Prostate gland (tissue), 2 donors: ENCODE measurements at regions not wholly inside any gene's neighbourhood (a gene's known extent, or its start where the extent isn't known, plus 50 kb on each side); places are given as distances from the start of the nearest gene placed in this dataset.
"Not testable (repeated sequence)": the region's sequence is repeated elsewhere in the genome, so short reads cannot be mapped to it uniquely, and the experiment has no call there.

ENCODE experiments used
- DNase-seq: peaks from one replicate; pipeline ENCODE4 v3.0.0-alpha.2; 2019; ENCODE audit warnings: low spot score
- H3K27ac ChIP-seq, 2 donors: fragments of 200-600 bp; sonication (generic); 2 replicates each; pipeline ENCODE4 v1.5.1; 2017 to 2019
- H3K27me3 ChIP-seq: fragments of 200-600 bp; sonication (generic); replicated peaks from 2 replicates; pipeline ENCODE4 v1.5.1; 2019; ENCODE audit not compliant: insufficient read depth
- H3K36me3 ChIP-seq, 2 donors: fragments of 200-600 bp; sonication (generic); 1 replicate in 1 of 2; 2 replicates in 1 of 2; pipeline versions ENCODE4 v1.5.1 to v1.8.1; 2017 to 2019
- H3K4me1 ChIP-seq: fragments of 200-600 bp; sonication (generic); replicated peaks from 2 replicates; pipeline ENCODE4 v1.5.1; 2019
- H3K4me3 ChIP-seq, 2 donors: fragments of 200-600 bp; sonication (generic); 2 replicates each; pipeline ENCODE4 v1.5.1; 2017 to 2019
- H3K9me3 ChIP-seq: fragments of 200-600 bp; sonication (generic); 2 replicates; pipeline ENCODE4 v1.5.1; 2017
- POLR2A ChIP-seq: fragments of 450-650 bp; IDR thresholded peaks from one replicate; pipeline ENCODE4 v1.6.1; 2016; ENCODE audit warnings: antibody characterized with exemption, mild to moderate bottlenecking
- POLR2AphosphoS5 ChIP-seq: sonication (generic); formaldehyde crosslinking; IDR thresholded peaks from one replicate; pipeline ENCODE4 v1.6.1; 2017; ENCODE audit warnings: antibody characterized with exemption
- WGBS: methylation state at CpG from one replicate; pipeline ENCODE4 v1.1.5; 2018; 5-methylcytosine and 5-hydroxymethylcytosine counted together
- intact Hi-C: fragments of 100-400 bp; cut with DNase I; formaldehyde crosslinking; loops from one replicate; pipeline ENCODE4 v1.14.2; 2022
- TF ChIP-seq, protein P1 (sequence below), 4 experiments: fragments of 200-600 bp in 2 of 4; fragments of 450-650 bp in 2 of 4; sonication (generic) in 2 of 4; IDR thresholded peaks; 1 replicate in 3 of 4; 2 replicates in 1 of 4; pipeline ENCODE4 v1.5.1; 2016 to 2019; ENCODE audit warnings: antibody characterized with exemption in 4 of 4, mild to moderate bottlenecking in 2 of 4, moderate library complexity in 2 of 4

DNA sequence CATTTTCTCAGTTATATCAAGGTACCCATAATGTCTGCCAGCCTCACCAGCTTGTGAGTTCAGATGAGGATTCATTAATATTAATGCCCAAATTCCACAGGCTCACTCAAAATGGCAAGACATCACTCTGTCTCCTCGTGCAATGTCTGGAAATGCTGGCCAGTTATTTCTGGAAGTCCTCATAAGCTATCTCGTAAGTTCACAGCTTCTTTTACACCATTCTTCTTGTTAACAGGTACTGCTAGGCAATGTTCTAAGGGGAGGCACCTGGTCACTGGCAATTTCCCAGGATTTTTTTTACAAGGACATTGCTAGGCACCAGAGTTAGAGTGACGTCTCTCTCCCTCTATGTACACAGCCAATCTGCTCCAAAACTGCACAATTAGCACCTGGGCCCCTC is 80.2 kb upstream of the SEMA3C start:
- no peaks in the 10 kb centered on the region for H3K4me1 ChIP-seq
- no peaks in the 10 kb centered on the region for H3K36me3 ChIP-seq
- no peaks in the 10 kb centered on the region for H3K9me3 ChIP-seq
- DNase-seq: no peak
- intact Hi-C loops: no loop called here
- no peak overlapping the region for H3K4me3 ChIP-seq
- TF ChIP-seq POLR2AphosphoS5 (no peak), POLR2A (no peak)
- TF ChIP-seq, protein P1, sequence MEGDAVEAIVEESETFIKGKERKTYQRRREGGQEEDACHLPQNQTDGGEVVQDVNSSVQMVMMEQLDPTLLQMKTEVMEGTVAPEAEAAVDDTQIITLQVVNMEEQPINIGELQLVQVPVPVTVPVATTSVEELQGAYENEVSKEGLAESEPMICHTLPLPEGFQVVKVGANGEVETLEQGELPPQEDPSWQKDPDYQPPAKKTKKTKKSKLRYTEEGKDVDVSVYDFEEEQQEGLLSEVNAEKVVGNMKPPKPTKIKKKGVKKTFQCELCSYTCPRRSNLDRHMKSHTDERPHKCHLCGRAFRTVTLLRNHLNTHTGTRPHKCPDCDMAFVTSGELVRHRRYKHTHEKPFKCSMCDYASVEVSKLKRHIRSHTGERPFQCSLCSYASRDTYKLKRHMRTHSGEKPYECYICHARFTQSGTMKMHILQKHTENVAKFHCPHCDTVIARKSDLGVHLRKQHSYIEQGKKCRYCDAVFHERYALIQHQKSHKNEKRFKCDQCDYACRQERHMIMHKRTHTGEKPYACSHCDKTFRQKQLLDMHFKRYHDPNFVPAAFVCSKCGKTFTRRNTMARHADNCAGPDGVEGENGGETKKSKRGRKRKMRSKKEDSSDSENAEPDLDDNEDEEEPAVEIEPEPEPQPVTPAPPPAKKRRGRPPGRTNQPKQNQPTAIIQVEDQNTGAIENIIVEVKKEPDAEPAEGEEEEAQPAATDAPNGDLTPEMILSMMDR (IDR thresholded peaks at IDR 0.05): no peak
- WGBS: 56% methylated on average over 3 of the region's 3 CpGs
- H3K27me3 ChIP-seq: no peaks in the 10 kb centered on the region
- no peak overlapping the region for H3K27ac ChIP-seq

DNA sequence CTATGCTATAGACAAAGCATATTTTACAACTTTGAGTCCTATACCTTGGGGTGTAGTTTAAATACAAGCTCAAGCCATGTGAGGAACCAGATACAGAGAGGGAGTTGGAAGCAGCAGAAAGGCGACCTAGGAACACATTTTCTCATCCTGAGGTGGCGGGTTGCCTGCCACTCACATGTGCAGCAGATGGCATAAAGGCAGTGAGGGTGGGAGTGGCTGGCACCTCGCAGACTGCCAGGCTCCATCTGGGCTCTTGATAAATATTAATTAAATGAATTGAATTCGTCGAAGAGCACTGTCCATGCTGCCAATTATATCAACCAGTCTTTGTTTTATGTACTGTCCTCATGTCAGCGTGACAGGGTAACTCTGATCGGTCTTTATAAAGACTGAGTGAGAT is 79.0 kb upstream of the SEMA3C start:
- intact Hi-C loops: no loop called here
- 94% methylated on average over 7 of the region's 7 CpGs for WGBS
- H3K27ac ChIP-seq: no peak overlapping the region

DNA sequence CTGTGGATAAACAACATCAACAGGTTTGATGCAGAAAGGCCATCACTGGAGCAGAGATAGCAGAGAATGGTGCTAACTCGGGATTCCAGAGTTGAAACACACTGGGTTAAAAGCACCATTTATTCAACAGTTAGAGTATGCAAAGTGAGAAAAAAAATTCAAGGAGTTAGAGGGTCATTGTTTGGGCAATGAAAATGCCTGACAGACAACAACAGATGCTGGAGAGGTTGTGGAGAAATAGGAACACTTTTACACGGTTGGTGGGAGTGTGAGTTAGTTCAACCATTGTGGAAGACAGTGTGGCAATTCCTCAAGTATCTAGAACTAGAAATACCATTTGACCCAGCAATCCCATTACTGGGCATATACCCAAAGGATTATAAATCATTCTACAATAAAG is 77.4 kb upstream of the SEMA3C start:
- H3K36me3 ChIP-seq, intact Hi-C loops, H3K4me3 ChIP-seq, H3K9me3 ChIP-seq, H3K27me3 ChIP-seq, H3K27ac ChIP-seq, H3K4me1 ChIP-seq, DNase-seq: not testable (repeated sequence)
- 90% methylated on average over 2 of the region's 2 CpGs for WGBS

More for the DNA sequence above, 79.0 kb upstream of the SEMA3C start:
- Histone ChIP-seq H3K4me1 (no peaks in the 10 kb centered on the region), H3K36me3 (no peaks in the 10 kb centered on the region), H3K4me3 (no peak overlapping the region), H3K27me3 (no peaks in the 10 kb centered on the region), H3K9me3 (no peaks in the 10 kb centered on the region)
- DNase-seq: no peak
- TF ChIP-seq, protein P1 (IDR thresholded peaks at IDR 0.05): no peak
- TF ChIP-seq POLR2AphosphoS5: no peak
- no peak for TF ChIP-seq POLR2A

DNA sequence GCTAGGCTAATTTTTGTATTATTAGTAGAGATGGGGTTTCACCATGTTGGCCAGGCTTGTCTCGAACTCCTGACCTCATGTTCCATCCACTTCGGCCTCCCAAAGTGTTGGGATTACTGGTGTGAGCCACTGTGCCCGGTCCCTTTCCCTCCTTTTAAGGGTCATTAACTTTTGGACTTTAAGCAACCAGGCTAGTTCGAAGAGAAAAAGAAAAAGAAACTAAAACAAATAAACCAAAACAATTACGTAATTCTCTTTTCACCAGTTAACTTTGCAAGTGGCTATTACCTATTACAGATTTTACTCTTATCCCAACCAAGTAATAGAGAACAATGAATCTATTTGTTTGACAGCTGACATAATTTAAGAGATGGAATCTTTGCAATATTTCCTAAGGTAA is 72.8 kb upstream of the SEMA3C start:
- no peak for TF ChIP-seq POLR2AphosphoS5
- TF ChIP-seq, protein P1 (IDR thresholded peaks at IDR 0.05): no peak
- no peak for TF ChIP-seq POLR2A
- no peaks in the 10 kb centered on the region for H3K4me1 ChIP-seq
- H3K4me3 ChIP-seq: no peak overlapping the region
- intact Hi-C loops: no loop called here
- H3K9me3 ChIP-seq: no peaks in the 10 kb centered on the region
- no peaks in the 10 kb centered on the region for H3K36me3 ChIP-seq
- no peaks in the 10 kb centered on the region for H3K27me3 ChIP-seq
- DNase-seq: no peak
- WGBS: 84% methylated on average over 5 of the region's 5 CpGs
- no peak overlapping the region for H3K27ac ChIP-seq

DNA sequence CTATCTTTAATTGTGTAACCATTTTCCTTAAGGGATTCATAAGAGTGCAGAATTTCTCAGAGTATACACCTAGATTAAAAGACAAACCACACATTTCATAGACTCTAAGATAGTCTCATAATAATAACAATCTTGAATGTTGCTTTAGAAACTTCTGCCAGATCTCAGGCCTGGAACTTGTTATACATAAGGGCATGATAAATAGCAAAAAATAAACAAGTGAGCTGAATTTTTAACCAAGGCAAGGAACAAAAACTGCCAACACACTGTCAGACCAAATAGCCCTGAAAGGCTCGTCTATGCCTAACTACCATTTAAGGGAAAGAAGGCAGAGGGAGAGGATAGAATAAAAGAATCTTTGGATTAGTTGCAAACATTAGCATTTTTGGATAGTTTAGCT is 65.8 kb upstream of the SEMA3C start:
- Histone ChIP-seq H3K36me3 (no peaks in the 10 kb centered on the region), H3K27me3 (no peaks in the 10 kb centered on the region), H3K9me3 (no peaks in the 10 kb centered on the region), H3K4me3 (no peak overlapping the region), H3K27ac (no peak overlapping the region), H3K4me1 (no peaks in the 10 kb centered on the region)
- TF ChIP-seq POLR2A (no peak), POLR2AphosphoS5 (no peak)
- TF ChIP-seq, protein P1 (IDR thresholded peaks at IDR 0.05): no peak
- DNase-seq: no peak
- intact Hi-C loops: no loop called here
- WGBS: 38% methylated on average over 1 of the region's 1 CpG
